ENCODE measurements at regions not wholly inside any gene's neighbourhood (a gene's known extent, or its start where the extent isn't known, plus 50 kb on each side); places are given as distances from the start of the nearest gene placed in this dataset.
"Not testable (repeated sequence)": the region's sequence is repeated elsewhere in the genome, so short reads cannot be mapped to it uniquely, and the experiment has no call there.

GRCh38 chr2:87691899-87692592, 55.8 kb upstream of the PLGLB2 start:
- intact Hi-C loops (cut with DNase I); H3K4me3 ChIP-seq (ENCODE audit: low read length in 2 of 2); H3K27ac ChIP-seq (ENCODE audit: low read depth in 1 of 2, low read length in 2 of 2); H3K27me3 ChIP-seq (ENCODE audit: control insufficient read depth in 1 of 2, insufficient read depth in 2 of 2, low read length in 1 of 2); DNase-seq; H3K4me1 ChIP-seq (ENCODE audit: control insufficient read depth in 1 of 2, insufficient read depth in 2 of 2, low read length in 2 of 2); H3K36me3 ChIP-seq (ENCODE audit: control insufficient read depth in 1 of 2, insufficient read depth in 2 of 2, low read length in 1 of 2); H3K9me3 ChIP-seq (ENCODE audit: control insufficient read depth, low read length); ATAC-seq (ENCODE audit: low FRiP score): not testable (repeated sequence)
- WGBS, 2 donors: 94 to 100% methylated on average over 1 of the region's 1 CpG

- H3K4me3 ChIP-seq (ENCODE audit: low read length in 2 of 2); H3K36me3 ChIP-seq (ENCODE audit: control insufficient read depth in 1 of 2, insufficient read depth in 2 of 2, low read length in 1 of 2); H3K9me3 ChIP-seq (ENCODE audit: control insufficient read depth, low read length); ATAC-seq (ENCODE audit: low FRiP score); H3K27ac ChIP-seq (ENCODE audit: low read depth in 1 of 2, low read length in 2 of 2); DNase-seq; intact Hi-C loops (cut with DNase I); H3K27me3 ChIP-seq (ENCODE audit: control insufficient read depth in 1 of 2, insufficient read depth in 2 of 2, low read length in 1 of 2); H3K4me1 ChIP-seq (ENCODE audit: control insufficient read depth in 1 of 2, insufficient read depth in 2 of 2, low read length in 2 of 2): not testable (repeated sequence)
- WGBS, 2 donors: 98% methylated on average over 2 of the region's 2 CpGs
Observed at GRCh38 chr2:87692914-87693313, 55.0 kb upstream of the PLGLB2 start.

GRCh38 chr2:87693882-87694281, 54.0 kb upstream of the PLGLB2 start:
- H3K27me3 ChIP-seq (ENCODE audit: control insufficient read depth in 1 of 2, insufficient read depth in 2 of 2, low read length in 1 of 2); intact Hi-C loops (cut with DNase I); H3K9me3 ChIP-seq (ENCODE audit: control insufficient read depth, low read length); H3K27ac ChIP-seq (ENCODE audit: low read depth in 1 of 2, low read length in 2 of 2); H3K4me1 ChIP-seq (ENCODE audit: control insufficient read depth in 1 of 2, insufficient read depth in 2 of 2, low read length in 2 of 2); ATAC-seq (ENCODE audit: low FRiP score); DNase-seq; H3K4me3 ChIP-seq (ENCODE audit: low read length in 2 of 2); H3K36me3 ChIP-seq (ENCODE audit: control insufficient read depth in 1 of 2, insufficient read depth in 2 of 2, low read length in 1 of 2): not testable (repeated sequence)
- WGBS, 2 donors: no CpG with 5 or more reads among the region's 1 CpG

- H3K9me3 ChIP-seq (ENCODE audit: control insufficient read depth, low read length); H3K4me3 ChIP-seq (ENCODE audit: low read length in 2 of 2); intact Hi-C loops (cut with DNase I); H3K27ac ChIP-seq (ENCODE audit: low read depth in 1 of 2, low read length in 2 of 2); H3K36me3 ChIP-seq (ENCODE audit: control insufficient read depth in 1 of 2, insufficient read depth in 2 of 2, low read length in 1 of 2); DNase-seq; H3K4me1 ChIP-seq (ENCODE audit: control insufficient read depth in 1 of 2, insufficient read depth in 2 of 2, low read length in 2 of 2); ATAC-seq (ENCODE audit: low FRiP score); H3K27me3 ChIP-seq (ENCODE audit: control insufficient read depth in 1 of 2, insufficient read depth in 2 of 2, low read length in 1 of 2): not testable (repeated sequence)
- 77 to 78% methylated on average over 8 of the region's 9 CpGs for WGBS, 2 donors
Observed at GRCh38 chr2:87695596-87696323, 52.1 kb upstream of the PLGLB2 start.

Small RNAs in the stretch of these regions (microRNA-seq; reads per million reads assigned to microRNA genes)
- 0 reads per million in 2 donors for gene MIR4771-1

Measured in aorta (tissue), 5 donors.